Thyroid gland (tissue), 4 donors: ENCODE measurements at regions not wholly inside any gene's neighbourhood (a gene's known extent, or its start where the extent isn't known, plus 50 kb on each side); places are given as distances from the start of the nearest gene placed in this dataset.

ENCODE experiments used
- POLR2A ChIP-seq, 2 donors: fragments of 450-650 bp; IDR thresholded peaks; one replicate each; pipeline ENCODE4 v1.6.1; 2017; ENCODE audit warnings: antibody characterized with exemption in 2 of 2, mild to moderate bottlenecking in 2 of 2, moderate library complexity in 1 of 2
- TF ChIP-seq, protein P1 (sequence below), 6 experiments: fragments of 200-600 bp in 3 of 6; fragments of 450-650 bp in 3 of 6; sonication (generic) in 3 of 6; IDR thresholded peaks; one replicate each; pipeline ENCODE4 v1.5.1; 2016 to 2019; ENCODE audit warnings: antibody characterized with exemption in 6 of 6, mild to moderate bottlenecking in 2 of 6, inconsistent platforms in 1 of 6, moderate library complexity in 1 of 6

- no peak for TF ChIP-seq POLR2A (IDR thresholded peaks at IDR 0.05)
- TF ChIP-seq, protein P1, sequence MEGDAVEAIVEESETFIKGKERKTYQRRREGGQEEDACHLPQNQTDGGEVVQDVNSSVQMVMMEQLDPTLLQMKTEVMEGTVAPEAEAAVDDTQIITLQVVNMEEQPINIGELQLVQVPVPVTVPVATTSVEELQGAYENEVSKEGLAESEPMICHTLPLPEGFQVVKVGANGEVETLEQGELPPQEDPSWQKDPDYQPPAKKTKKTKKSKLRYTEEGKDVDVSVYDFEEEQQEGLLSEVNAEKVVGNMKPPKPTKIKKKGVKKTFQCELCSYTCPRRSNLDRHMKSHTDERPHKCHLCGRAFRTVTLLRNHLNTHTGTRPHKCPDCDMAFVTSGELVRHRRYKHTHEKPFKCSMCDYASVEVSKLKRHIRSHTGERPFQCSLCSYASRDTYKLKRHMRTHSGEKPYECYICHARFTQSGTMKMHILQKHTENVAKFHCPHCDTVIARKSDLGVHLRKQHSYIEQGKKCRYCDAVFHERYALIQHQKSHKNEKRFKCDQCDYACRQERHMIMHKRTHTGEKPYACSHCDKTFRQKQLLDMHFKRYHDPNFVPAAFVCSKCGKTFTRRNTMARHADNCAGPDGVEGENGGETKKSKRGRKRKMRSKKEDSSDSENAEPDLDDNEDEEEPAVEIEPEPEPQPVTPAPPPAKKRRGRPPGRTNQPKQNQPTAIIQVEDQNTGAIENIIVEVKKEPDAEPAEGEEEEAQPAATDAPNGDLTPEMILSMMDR (IDR thresholded peaks at IDR 0.05), result no peak
Measured at GRCh38 chr2:17252258-17252657, 266.0 kb downstream of the RAD51AP2 start.
